HG03521 (cell line): ENCODE measurements at regions not wholly inside any gene's neighbourhood (a gene's known extent, or its start where the extent isn't known, plus 50 kb on each side); places are given as distances from the start of the nearest gene placed in this dataset.

Source experiments
- ATAC-seq: cut with Tn5 transposase; IDR thresholded peaks from one replicate; pipeline ENCODE4 v1.9.1; 2021; ENCODE audit warnings: mild to moderate bottlenecking, moderate library complexity; ENCODE audit not compliant: unreplicated experiment

DNA sequence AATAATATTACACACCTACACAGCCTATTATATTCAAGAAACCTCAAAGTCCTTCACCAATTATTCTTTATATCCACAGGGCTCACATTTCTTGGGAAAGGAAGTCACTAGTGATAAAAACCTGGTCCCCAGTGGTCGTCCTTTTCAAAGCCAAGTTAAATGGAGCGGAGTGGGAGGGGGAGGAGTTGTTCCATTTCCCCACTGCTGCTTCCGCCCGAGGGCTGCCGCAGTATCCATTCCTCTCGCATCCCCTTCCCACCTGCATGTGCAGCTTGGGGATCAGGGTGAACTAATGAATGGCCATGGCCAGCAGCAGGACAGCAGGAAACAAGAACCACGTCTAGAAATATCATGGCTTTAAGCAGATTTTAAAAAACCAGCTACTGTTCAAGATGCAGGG, 76.4 kb upstream of the SEMA6D start:
- ATAC-seq = no peak

DNA sequence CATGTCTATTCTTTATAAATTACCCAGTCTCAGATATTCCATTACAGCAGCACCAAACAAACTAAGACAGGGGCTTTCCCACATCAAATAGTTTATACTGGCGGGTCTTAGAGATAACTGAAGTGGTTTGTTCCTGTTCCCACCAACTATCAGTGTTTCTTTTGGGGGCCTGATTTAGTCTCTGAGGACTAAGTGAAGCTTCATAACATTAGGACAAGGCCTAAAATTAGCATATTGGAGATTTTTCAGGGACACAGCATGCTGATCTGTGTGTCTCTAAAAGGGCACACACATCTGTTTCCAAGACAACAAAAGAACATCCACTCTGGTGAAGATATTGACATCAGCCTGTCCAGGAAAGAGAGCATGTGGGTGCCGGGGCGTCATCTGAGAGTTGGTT, 72.6 kb upstream of the SEMA6D start:
- no peak for ATAC-seq

DNA sequence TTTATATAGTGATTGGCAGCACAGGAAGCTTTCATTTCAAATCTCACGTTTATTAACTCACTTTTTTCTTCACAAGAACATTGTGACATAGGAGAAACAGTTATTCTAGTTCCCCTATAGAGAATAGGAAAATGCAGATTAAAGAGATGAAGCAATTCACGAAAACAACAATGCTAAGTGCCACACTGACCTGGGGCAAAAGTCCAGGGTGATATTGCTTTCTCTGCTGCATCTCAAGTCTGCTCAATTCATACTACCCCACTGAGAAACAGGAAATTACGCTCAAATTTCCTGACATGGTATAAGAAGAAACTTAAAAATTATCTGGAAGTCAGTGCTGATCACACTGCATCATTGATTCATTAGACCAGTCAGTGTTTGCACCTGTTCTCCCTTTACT, 66.7 kb upstream of the SEMA6D start:
- no peak for ATAC-seq

DNA sequence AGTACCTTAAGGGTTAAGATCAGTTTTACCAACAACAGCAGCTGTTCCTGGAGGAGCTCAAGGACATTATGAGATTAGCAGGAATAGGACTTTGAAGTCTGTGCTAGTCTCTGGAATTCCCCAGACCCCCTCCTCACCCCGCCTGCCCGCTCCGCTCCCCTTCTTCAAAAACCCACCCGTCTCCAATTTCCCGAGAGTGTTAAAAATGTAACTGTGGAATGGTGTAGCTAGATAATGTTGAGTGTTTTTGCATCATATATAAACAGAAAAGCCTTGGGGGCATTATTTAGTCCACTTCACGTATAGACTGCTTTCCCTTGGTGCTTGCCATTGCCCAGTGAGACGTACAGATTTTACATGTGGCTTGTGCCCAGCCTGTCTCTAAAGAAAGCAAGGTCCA, 65.0 kb upstream of the SEMA6D start:
- ATAC-seq = no peak

DNA sequence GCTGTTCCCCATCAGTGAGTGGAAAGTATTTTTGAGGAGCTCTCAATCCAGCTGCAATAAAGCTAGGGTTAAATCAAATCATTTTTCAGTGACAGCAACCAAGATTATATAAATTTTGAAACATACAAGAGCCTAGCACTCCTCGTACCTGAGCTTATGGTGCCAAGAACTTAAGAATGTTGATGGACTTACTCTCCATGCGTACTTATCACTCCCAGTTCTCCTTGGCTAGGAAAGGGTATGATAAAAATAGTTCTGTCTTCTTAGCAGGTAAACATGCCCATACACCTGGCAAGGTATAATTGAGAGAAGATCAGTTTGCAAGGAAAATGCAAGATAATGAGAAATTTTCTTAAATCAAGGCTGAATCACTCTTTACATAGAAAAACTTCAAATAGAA, 64.5 kb upstream of the SEMA6D start:
- no peak for ATAC-seq

DNA sequence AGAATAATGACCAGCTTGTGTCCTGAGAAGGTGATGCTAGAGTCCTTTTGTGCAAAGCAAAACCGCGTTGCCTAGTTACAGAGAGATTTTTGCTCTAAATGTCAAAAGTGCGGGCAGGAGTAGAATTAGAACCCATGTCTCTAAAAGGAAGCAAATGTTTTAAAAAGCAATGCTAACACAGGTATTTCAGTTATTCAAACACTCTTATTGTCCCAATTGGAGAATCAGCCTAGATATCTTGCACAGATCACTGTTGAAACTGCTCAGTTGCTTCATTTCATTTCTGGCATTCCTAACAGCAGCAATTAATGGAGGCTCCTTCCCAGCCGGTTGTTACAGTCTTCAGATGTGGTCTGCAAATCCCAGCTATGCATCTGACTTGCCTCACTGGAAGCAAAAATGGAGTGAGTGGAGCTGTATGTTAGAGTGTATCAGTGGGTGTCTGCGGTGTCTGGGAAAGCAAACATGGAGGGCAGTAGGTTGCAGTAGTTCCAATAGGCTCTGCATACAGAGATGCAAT, 55.6 kb upstream of the SEMA6D start:
- ATAC-seq = no peak

DNA sequence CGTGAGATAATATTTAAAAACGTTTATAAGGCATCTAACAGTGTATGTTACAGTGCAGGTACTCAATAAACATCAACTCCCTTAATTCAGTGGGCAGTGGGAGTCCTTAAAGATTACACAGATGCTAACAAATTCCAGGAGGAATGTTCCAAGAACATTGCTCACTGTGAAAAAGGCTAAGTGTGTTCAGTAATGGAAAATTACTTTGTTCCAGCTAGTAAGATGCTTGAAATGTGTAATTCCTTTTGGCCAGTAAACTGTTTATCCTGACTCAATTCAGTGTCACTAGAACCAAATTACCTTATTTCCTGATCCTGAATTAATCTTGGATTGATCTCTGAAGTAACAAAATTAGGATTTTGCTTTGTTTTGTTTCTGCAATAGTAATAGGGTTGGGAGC, 54.2 kb upstream of the SEMA6D start:
- ATAC-seq = no peak
